Common myeloid progenitor, CD34-positive (primary cell): ENCODE measurements at regions not wholly inside any gene's neighbourhood (a gene's known extent, or its start where the extent isn't known, plus 50 kb on each side); places are given as distances from the start of the nearest gene placed in this dataset.
"Not testable (repeated sequence)": the region's sequence is repeated elsewhere in the genome, so short reads cannot be mapped to it uniquely, and the experiment has no call there.

Experiments used
- CTCF ChIA-PET: fragments of 350-600 bp; sonication (Branson Sonifier 250); formaldehyde crosslinking; loops from one replicate; lab custom pipeline; 2021; ENCODE audit warnings: antibody characterized with exemption; lab: Charles Lee
- POLR2A ChIA-PET: fragments of 350-600 bp; sonication (Branson Sonifier 250); formaldehyde crosslinking; loops from one replicate; lab custom pipeline; 2021; ENCODE audit warnings: antibody characterized with exemption; lab: Charles Lee
- DNase-seq, 3 donors: peaks; one replicate each; pipeline versions ENCODE4 v3.0.0 to v3.0.0-alpha.2; 2013
- H3K27ac ChIP-seq, 2 experiments: 1 replicate in 1 of 2; 2 replicates in 1 of 2; pipeline ENCODE4 v1.7.0; 2013; ENCODE audit warnings: inconsistent platforms in 2 of 2, low read length in 2 of 2, mild to moderate bottlenecking in 2 of 2, low read depth in 1 of 2, moderate library complexity in 1 of 2; ENCODE audit not compliant: severe bottlenecking in 2 of 2, insufficient read depth in 1 of 2, poor library complexity in 1 of 2
- H3K27me3 ChIP-seq, 5 experiments: replicated peaks in 2 of 5; 1 replicate in 3 of 5; 2 replicates in 2 of 5; pipeline versions ENCODE4 v1.6.1 to v1.7.0; 2013; ENCODE audit warnings: low read length in 4 of 5, mild to moderate bottlenecking in 2 of 5, moderate library complexity in 2 of 5, inconsistent platforms in 1 of 5; ENCODE audit not compliant: insufficient read depth in 5 of 5, control insufficient read depth in 4 of 5
- H3K36me3 ChIP-seq, 4 experiments: 1 replicate in 2 of 4; 2 replicates in 2 of 4; pipeline versions ENCODE4 v1.6.1 to v1.7.0; 2013; ENCODE audit warnings: low read length in 3 of 4, control low read depth in 1 of 4, mild to moderate bottlenecking in 1 of 4; ENCODE audit not compliant: control insufficient read depth in 4 of 4, insufficient read depth in 4 of 4
- H3K4me1 ChIP-seq, 4 experiments: 1 replicate in 3 of 4; 2 replicates in 1 of 4; pipeline versions ENCODE4 v1.6.1 to v1.7.1; 2013; ENCODE audit warnings: low read length in 3 of 4, mild to moderate bottlenecking in 3 of 4, control low read depth in 1 of 4, inconsistent platforms in 1 of 4, moderate library complexity in 1 of 4; ENCODE audit not compliant: control insufficient read depth in 4 of 4, insufficient read depth in 4 of 4; ENCODE audit errors: control extremely low read depth in 1 of 4
- H3K4me3 ChIP-seq, 7 experiments: 1 replicate in 4 of 7; 2 replicates in 3 of 7; pipeline versions ENCODE4 v1.5.1 to v1.7.0; 2013; ENCODE audit warnings: mild to moderate bottlenecking in 7 of 7, low read length in 6 of 7, moderate library complexity in 6 of 7, inconsistent platforms in 2 of 7, low read depth in 2 of 7, control low read depth in 1 of 7; ENCODE audit not compliant: insufficient read depth in 4 of 7, control insufficient read depth in 1 of 7; ENCODE audit errors: extremely low read depth in 1 of 7
- H3K9me3 ChIP-seq, 5 experiments: 1 replicate in 4 of 5; 2 replicates in 1 of 5; pipeline versions ENCODE4 v1.6.1 to v1.7.1; 2013; ENCODE audit warnings: low read length in 4 of 5, mild to moderate bottlenecking in 2 of 5, inconsistent platforms in 1 of 5, low read depth in 1 of 5, moderate library complexity in 1 of 5; ENCODE audit not compliant: control insufficient read depth in 4 of 5, insufficient read depth in 2 of 5; ENCODE audit errors: control extremely low read depth in 1 of 5
- WGBS: methylation state at CpG from one replicate; pipeline ENCODE4 v1.1.5; 2013; ENCODE audit not compliant: insufficient coverage; 5-methylcytosine and 5-hydroxymethylcytosine counted together

- H3K27ac ChIP-seq, POLR2A ChIA-PET, H3K9me3 ChIP-seq, DNase-seq, H3K27me3 ChIP-seq, H3K36me3 ChIP-seq, CTCF ChIA-PET, H3K4me1 ChIP-seq, H3K4me3 ChIP-seq: not testable (repeated sequence)
- WGBS, result no CpG with 5 or more reads among the region's 2 CpGs
These were observed 356.4 kb upstream of the SPATA31A3 start for GRCh38 chr9:67348562-67349423.

DNA sequence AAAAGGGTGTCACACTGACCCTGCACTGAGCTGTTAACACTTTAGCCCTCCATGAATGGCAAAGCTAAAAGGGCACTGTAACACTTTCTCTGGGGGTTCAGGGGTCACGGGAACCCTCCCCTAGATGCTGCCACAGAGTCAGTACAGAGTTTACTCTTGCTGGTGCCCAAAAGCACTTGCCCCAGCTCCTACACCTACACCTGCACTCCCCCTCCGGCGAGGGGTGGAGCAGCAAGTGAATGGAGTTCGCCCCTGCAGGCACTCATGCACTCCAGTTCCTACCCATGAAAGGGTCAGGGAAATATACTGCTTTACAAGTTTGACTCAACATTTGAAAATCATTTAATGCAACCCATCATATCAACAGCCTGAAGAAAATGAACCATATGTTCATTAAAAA, 355.7 kb upstream of the SPATA31A3 start:
- POLR2A ChIA-PET, H3K27me3 ChIP-seq, CTCF ChIA-PET, H3K36me3 ChIP-seq, DNase-seq, H3K9me3 ChIP-seq, H3K27ac ChIP-seq, H3K4me3 ChIP-seq, H3K4me1 ChIP-seq: not testable (repeated sequence)
- no CpG with 5 or more reads among the region's 4 CpGs for WGBS

GRCh38 chr9:67339216-67339615, 346.9 kb upstream of the SPATA31A3 start:
- POLR2A ChIA-PET, H3K9me3 ChIP-seq, H3K36me3 ChIP-seq, H3K27me3 ChIP-seq, DNase-seq, H3K27ac ChIP-seq, H3K4me3 ChIP-seq, CTCF ChIA-PET, H3K4me1 ChIP-seq: not testable (repeated sequence)
- WGBS, result no CpG with 5 or more reads among the region's 7 CpGs

- DNase-seq, H3K9me3 ChIP-seq, H3K27me3 ChIP-seq, H3K4me1 ChIP-seq, H3K4me3 ChIP-seq, H3K27ac ChIP-seq, POLR2A ChIA-PET, CTCF ChIA-PET, H3K36me3 ChIP-seq: not testable (repeated sequence)
- WGBS, result no CpG with 5 or more reads among the region's 12 CpGs
These were observed 345.9 kb upstream of the SPATA31A3 start for GRCh38 chr9:67338201-67338600.

GRCh38 chr9:67334727-67335572, 342.6 kb upstream of the SPATA31A3 start:
- H3K27ac ChIP-seq, H3K9me3 ChIP-seq, H3K4me1 ChIP-seq, POLR2A ChIA-PET, H3K27me3 ChIP-seq, H3K4me3 ChIP-seq, CTCF ChIA-PET, DNase-seq, H3K36me3 ChIP-seq: not testable (repeated sequence)
- WGBS, result no CpG with 5 or more reads among the region's 9 CpGs

DNA sequence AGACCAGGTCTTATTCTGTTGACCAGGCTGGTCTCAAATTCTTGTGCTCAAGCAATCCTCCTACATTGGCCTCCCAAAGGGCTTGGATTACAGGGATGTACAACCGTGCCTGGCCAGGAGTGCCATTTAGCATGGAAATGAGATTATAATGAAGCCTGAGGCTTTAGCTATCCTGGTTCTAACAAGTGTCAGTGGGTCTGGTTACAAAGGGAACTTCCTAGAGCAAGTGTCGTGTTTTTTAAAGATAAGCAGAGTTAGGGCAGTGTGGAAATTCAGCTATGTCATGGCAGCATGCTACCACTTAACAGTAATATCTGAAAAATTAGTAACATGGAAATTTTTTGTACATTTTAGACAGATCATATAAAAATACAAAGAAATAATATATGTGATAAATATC, 339.3 kb upstream of the SPATA31A3 start:
- POLR2A ChIA-PET, H3K9me3 ChIP-seq, H3K4me3 ChIP-seq, H3K27me3 ChIP-seq, H3K4me1 ChIP-seq, DNase-seq, CTCF ChIA-PET, H3K27ac ChIP-seq, H3K36me3 ChIP-seq: not testable (repeated sequence)
- no CpG with 5 or more reads among the region's 2 CpGs for WGBS

DNA sequence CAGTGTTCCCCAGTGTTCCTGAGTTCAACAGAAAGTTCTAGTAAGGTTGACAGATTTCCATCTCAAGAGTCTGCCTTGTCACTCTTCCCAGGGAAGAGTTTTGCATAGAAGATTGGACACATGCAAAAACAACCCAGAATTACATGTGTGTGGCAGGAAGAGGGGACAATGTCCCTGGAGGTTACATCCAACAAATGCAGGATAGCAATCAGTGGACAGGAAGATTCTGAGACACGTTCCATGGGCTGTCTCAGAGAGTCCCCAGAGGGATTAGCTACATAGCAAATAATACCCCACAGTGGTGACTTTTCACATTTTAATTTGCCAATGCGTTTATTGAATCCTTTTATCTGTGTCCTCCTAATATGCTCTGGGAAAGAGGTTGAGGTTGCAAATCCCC, 321.1 kb upstream of the SPATA31A3 start:
- WGBS, result no CpG with 5 or more reads among the region's 2 CpGs
- POLR2A ChIA-PET, result not testable (repeated sequence)

More for the DNA sequence above, 321.1 kb upstream of the SPATA31A3 start:
- H3K9me3 ChIP-seq, H3K4me1 ChIP-seq, H3K4me3 ChIP-seq, CTCF ChIA-PET, DNase-seq, H3K36me3 ChIP-seq, H3K27me3 ChIP-seq, H3K27ac ChIP-seq: not testable (repeated sequence)
